Retina (tissue), 1 donor: ENCODE measurements at regions not wholly inside any gene's neighbourhood (a gene's known extent, or its start where the extent isn't known, plus 50 kb on each side); places are given as distances from the start of the nearest gene placed in this dataset.

Source experiments
- DNase-seq: peaks from one replicate; pipeline ENCODE4 v3.0.0-alpha.2; 2016

DNA sequence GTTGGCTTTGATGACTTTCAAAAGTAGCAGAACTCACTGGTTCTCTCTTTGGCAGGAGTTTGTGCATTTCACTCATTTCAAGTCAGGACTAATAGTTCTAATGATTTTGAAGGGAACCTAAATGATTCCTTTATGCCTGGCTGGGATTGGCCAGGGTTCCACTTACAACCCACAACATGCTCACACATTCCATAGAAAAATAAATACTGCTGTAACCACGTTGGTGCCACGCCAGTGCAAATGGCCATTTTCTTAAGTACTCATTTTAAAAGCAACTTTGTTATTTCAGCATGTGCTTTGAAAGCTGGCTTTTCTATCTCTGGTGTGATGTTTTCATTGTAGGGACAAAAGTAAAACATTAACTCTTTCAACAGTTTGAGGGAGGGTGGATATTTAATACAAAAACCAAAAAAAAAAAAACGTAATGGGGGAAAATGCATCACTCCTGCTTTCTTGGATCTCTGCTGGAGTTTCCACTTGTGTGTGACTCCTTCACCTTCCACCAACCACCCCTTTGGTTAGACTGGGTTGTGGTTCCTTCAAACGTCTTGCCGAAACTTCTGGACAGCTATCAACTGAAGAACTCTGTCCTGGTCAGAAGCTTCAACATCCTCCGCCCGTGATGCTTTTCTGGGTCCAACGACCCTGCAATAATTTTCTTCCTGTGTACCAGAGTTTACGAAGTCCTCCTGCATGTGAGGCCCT, 300.4 kb upstream of the RUNX1 start:
- no peak for DNase-seq

DNA sequence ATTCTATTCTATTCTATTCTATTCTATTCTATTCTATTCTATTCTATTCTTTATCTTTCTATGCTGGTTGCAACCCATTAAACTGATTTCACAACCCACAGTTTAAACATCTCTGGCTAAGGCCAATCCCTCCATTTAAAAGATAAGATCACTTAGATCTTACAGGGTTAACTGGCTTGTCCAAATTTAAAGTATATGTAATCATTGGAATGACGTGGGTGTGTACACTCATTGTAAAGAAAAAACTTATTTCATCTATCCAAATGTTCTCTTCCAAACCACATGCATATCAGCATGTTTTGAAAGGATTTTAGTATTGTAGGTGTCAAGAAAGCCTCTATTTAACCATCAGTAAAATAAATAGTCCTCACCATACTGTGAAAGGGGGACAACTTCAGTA, 299.6 kb upstream of the RUNX1 start:
- DNase-seq: no peak

DNA sequence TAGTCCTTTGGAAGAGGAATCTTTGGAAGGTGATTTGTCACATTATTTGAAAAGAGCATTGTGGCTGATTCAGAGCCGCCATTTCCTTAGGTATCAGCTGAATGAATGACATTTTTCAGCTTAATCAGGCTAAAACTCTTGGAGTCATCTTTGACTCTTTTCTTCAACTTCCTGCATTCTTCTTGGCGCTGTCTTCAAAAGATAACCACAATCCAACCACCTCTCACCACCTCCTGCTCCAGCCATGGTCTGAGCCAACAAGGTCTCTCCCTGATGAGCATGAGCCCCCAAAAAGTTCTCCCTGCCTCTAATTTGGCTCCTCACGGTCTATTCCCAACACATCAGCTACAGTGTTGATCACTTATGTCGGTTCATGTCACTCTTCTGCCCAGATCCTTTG, 297.6 kb upstream of the RUNX1 start:
- DNase-seq: no peak

DNA sequence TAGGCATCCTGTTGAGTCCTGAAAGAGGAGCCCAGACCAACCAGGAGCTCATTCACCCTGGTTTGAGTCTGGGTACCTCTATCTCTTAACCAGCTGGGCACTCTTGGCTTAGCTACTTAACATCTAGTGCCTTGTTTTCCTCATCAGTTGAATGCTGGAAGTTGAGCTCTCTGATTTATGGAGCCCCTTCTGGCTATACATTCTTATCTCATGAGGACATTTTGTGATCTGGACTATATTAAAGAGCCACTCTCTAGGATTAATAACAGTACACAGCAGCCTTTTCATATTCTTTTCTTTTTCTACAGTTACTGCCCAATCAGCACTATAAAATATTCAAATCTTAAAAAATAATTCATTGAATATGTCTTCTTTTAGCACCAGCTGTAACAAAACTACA, 296.9 kb upstream of the RUNX1 start:
- no peak for DNase-seq

DNA sequence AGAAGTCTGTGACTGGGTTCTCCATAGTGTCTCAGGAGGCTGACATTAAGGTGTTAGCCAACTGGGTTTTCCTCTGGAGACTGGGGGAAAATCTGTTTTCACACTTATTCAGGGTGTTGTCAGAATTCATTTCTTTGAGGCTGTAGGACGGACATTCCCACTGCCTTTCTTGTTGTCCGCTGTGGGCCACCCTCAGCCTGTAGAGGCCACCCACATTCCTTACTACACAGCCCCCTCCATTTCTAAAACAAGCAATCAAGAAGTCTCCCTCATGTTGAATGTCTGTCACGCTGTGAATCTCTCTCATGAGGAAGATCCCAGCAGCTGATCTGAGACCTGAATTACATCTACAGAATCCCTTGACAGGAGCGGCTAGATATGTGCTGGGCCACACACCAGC, 295.5 kb upstream of the RUNX1 start:
- DNase-seq: no peak

DNA sequence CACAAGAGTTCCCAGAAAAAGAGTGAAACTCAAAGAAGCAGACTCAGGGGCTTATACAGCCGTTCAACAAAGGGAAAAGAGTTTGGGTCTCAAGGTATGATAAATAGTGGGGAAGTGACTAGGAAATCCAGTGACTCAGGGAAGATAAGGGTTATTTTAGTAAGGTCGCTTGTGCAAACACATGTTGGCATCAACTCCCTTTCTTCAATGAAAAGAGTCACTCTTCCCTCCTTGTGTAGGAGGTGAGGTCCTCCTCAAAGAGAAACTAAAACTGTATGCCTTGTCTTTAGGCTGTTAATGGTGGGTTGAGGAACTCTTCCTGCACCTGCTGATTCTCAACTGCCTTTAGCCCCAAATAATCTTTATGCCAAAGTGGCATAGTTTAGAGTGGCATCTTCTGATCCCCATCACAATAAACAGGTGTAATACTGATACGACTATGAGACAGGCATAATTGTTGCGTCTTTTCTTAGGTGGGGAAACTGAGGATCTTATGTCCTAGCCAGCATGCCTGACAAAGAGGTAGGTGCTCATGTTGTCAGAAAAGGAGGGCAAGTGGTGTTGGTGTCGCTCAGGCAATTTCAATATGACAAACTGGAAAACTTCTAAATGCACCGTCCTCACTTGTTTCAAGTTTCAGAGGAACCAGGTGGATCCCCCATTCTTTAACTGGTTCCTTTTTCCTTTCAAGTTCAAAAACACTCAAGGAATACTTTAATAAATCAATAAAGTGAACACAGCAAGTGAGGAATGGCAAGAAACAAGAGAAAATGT, 294.1 kb upstream of the RUNX1 start:
- no peak for DNase-seq

DNA sequence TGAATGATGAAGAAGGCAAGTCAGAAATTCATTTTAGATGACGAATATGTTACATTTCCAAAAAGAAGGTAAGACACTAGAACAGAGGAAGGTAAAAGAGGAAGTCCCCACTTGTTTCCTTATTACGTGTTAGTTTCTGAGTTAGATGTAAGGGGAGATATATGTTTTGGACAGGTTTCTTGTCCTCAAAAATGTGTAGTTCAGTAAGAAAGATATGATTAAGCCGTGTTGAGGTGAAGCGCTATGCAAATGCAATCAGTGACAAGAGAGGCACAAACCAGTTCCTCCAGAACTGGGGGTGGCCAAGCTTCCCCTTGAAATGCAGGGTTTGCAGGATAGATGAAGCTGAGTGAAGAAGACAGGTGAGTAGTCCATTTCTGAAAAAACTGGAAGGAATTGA, 293.3 kb upstream of the RUNX1 start:
- no peak for DNase-seq

DNA sequence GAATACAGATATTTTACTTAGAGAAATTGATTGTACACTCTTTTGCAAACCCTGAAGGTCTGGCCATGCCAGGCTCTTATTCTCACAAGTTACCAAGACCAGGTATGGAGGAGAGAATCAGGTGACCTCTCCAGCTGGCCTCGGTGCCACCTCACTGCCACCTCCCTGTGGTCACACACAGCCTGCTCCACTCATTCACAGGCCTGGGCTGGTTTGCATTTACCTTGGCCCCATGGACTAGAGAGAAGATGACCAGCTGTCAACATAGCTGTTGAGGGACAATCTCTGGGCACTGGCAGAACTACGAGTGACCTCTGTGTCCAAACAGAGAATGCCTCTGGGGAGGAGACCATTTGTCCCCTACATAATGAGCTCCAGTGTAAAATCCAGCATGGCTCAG, 291.2 kb upstream of the RUNX1 start:
- DNase-seq: no peak

DNA sequence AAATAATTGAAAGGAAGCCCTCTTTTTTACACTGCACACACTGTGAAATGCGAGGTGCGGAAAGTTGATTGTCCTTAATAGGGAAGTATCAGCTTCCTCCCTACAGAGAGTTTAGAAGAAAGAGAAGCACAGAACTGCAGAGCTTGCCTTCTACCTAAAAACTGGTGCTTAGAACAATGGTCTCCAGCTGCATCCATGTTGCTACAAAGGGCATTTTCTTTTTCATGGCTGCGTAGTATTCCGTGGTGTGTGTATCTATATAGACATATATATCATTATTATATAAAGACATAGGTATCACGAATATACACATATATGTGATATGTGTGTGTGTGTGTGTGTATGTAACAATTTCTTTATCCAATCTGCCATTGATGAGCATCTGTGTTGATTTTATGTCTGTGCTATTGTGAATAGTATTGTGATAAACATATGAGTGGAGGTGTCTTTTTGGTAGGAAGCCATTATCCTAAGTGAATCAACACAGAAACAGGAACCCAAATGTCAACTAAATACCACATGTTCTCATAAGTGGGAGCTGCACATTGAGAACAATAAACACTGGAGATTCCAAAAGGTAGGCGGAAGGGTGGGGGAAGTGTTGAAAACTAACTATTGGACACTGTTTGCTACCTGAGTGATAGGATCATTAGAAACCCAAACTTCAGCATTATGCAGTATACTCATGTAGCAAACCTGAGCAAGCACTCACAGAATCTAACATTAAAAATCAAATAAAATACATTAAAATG, 290.0 kb upstream of the RUNX1 start:
- DNase-seq: no peak

DNA sequence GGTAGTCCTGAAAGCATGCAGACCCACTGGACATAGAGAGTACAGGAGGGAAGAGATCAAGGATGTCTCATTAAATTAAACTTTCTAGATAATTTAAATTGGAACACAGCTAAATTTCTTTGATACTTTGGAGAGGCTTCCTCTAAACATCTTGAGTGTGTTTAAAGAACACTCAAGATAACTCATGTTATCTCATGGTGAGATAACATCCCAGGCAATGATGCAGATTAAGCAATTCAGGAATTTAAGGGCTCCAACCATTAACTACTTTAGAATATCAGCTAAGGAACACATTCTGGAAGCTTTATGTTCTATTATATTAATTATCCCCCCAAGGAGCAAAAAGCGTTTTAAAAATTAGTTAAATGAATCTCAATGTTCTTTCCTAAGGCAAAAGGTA, 289.2 kb upstream of the RUNX1 start:
- DNase-seq: no peak

DNA sequence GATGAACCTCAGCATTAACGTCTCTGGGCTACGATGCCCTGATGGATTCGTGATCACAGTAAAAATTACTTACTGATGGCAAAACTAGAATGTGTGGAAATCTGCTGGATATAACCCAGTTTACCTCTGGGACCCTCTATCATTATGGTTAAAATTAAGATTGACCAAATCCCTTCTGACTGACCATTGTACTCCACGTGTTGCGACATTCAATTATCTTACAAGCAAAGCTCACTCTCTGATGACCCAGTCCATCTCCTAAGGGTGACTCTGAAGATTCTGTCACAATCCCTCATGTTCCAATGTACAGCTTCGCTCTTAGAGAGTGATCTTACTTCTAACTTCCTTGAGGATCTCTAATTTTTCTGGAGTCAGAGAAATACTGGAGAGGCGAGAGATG, 288.5 kb upstream of the RUNX1 start:
- DNase-seq: no peak

DNA sequence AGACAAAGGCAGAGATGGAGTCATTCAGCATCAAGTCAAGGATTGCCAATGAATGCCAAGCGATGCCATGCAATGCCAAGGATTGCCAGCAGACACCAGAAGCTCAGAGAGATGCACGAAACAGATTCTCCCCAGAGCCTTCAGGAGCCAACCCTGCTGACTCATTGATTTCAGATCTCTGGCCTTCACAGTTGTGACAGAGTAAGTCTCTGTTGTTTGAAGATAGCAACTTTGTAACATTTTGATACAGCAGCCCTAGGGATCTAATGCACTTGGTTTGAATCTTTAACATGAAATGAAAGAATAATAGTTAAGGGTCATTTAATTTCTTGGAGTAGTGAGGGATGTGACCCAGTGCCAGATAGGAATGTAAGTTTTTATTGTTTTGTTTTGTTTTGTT, 287.4 kb upstream of the RUNX1 start:
- no peak for DNase-seq

DNA sequence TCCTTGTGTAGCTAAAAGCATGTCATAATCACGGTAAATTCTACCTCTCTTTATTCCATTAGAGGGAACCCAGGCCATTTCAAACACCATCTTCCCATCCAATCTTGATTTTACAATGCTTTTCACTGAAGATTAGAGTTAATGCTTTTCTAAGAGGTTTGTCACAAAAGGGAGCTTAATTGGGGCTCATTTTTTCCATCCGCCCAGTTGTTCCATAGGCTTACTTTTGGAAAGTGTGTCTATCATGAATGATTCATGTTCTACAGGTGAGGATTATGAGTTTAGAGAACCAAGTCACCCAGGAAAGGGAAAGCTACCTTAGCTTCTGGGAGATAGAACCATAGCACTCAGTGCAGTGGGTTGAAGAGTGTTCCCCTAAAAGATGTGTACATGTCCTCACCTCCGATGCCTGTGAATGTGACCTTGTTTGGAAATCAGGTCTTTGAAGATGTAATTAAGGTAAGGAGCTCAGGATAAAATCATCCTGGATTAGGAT, 286.9 kb upstream of the RUNX1 start:
- no peak for DNase-seq

DNA sequence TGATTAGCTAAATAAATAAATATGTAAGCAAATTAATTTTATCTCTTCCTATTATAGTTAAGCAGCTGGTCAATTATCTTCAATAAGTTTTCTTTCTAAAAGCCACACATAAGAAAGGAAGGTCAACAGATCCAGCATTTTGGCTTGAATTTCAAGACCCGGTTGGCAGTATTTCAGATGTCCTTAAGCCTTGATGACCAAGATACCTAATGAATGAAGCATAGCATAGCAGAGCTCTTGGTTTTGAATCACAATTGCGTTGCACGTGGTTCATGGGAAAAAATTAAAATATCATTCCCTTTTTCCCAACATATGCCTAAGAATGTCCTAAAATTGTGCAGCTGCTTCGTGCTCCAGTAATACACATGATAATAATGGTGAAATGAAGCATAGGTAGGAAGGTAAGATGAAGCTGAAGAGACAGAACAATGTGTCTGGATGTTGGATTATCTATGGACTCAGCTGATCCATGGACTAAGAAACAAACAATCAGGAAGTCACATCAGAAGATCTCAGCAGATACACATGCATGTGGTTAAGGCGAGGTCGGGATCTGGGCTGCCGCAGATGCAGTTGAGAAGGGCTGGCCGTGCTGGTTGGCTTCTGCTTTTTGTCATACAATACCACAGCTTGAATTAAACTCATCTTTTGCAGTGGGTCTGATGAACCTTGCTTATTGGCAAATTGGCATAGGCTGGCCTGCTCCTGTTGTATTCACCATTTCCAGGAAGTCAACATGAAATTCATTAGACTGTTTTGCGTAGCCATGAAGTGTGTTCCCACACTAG, 284.9 kb upstream of the RUNX1 start:
- no peak for DNase-seq

DNA sequence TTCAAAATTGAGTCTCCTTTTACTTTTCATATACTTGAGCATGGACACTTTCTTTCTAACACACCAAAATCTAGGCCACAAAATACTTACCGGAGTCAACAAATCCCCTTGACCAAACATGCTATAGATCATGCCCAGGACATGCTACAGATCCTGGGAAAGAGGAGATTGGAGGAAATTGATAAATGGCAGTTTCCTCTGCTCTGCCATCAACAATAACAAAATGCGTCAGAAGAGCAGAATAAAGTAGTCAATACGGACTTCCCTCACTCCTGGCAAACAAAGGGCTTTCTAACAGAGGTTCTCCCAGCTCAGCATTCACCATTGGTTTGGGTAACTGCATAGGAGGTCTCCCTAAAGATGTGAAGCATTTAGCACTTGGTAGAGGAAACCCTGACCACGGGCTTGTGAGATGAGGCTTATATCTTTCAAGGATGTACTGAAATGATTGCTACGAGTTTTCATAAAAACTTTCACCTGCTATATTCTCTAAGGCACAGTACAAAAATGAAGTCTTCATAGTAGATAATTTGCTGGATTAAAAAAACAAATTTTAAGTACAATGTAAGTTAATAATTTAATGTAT, 283.8 kb upstream of the RUNX1 start:
- DNase-seq: no peak

DNA sequence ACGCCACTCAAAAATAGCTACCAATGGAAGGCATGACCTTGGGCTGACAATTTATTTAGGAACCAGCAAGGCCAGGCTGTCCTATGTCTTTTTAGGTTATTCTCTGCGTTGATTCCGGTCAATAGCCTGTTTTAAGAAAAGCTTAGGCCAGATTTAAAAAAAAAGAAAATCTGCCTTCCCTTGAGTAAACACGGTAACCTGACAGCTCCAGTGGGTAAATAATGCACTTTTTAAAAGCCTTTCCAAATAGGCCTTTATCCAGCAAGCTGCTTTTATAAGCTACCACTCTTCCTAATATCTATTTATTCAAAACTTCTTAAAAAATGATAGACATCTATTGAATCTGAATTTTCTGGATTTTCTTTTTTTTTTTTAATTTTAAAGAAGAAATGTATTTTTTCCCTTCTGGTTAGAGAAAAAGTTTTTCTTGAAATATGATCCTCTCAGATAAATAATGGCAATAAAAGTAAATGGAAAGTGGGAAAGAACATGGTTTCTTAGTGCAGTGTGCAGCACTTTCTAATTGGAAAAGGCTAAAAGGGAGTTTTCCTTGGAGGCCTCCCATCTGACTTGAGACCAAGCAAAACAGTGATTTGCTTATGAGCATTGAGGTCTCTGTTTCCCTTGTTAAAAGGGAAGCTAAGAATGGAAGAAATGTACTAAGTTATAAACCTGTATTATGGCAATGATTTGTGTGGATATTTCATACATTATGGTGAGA, 281.0 kb upstream of the RUNX1 start:
- DNase-seq: no peak

DNA sequence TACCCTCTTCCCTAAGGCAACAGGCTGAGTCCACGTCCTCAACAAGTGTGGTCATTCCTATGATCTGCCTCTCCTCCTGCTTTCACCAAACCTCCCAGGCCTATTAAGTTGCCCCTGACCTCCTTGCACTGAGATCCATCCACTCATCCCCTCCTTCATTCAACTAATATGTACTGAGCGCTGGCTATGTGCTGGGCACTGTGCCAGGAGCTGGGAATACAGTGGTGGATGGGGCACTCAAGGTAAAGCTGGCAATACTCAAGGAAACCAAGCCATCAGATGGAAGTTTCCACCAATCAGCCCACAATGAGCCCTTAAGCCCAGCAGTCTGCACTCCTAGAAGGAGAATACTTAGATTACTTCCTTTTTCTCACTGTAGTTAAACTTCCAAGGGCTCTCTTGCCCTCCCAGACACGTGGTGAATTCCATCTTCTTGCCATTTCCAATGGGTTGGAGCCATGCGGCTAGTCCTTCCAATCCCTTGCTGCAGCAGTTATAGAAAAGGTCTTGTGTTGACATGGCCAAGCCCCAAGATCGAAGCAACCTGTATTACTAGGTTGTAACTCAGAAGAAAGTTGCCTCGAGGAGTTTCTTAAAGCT, 279.9 kb upstream of the RUNX1 start:
- DNase-seq: no peak

DNA sequence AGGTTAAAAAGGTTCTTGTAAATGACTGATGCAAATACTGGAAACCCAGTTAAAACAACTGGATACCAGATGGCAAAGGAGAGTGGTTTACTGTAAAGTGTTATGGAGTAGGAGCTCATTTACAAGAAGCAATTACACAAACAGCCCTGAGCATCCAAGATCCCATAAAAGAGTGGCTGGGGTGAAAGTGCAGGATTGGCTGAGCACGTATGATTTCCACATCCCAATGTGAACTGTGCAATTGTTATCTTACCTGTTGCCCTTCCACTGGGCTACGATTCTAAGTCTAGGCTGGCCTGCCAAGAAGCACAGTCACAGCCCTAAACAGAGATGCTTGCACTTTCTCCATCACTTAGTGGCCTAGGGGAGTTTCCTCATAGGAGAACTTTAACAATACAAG, 277.6 kb upstream of the RUNX1 start:
- no peak for DNase-seq

DNA sequence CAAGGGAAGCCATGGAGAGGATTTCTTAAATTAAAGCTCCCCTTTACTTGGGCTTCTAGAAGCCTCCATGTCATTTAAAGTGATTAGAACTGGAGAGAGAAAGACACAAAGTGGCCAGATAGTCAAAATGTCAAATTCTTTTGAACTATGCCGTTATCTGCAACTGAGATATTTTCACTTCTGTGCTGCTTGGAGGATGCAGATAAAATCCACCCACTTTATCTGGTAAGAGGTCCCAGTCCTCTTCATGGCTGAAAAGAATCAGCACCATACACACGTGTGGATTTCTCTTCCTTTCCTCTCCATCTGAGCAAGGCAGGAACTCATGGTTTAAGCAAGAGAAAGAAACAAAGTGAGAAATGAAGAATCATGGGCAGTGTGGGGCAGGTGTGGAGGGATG, 276.9 kb upstream of the RUNX1 start:
- DNase-seq: no peak

DNA sequence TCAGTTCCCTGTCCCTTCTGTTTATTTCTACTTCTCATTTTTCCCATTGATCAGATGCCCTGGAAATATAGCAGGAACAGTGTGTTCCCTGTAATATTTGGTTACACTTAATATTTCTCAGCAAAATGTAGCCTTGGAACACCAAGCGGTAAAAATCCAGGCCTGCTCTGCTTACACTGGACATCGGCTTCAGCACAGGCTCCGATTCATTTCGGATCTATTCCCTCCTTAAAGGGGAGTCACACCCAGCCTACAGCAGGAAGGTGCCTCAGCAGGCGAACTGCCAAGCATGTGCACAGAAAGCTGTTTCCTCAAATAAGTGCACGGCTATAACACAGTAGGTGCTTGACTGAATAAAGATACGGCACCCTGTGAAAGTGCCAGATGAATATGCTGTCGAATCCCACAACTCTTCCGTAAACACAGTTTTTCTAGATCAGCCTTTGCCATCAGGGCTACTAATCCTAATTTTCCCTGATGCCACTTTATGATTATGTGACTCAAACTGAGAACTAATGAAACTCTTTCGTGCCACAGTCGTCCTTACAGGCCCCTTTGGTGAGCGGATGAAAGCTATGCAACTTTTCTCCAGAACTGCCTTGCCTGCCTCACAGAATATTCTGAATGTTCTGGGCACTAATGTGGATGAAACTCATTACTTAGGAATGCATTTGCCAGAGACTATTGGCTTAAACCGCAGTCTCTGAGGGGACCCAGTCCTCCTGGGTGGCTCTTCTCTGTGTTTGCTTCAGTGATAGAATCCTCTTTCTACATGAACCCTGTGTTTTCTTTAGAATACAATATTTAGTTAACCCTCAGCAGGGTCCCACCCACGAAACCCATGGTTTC, 275.5 kb upstream of the RUNX1 start:
- no peak for DNase-seq

DNA sequence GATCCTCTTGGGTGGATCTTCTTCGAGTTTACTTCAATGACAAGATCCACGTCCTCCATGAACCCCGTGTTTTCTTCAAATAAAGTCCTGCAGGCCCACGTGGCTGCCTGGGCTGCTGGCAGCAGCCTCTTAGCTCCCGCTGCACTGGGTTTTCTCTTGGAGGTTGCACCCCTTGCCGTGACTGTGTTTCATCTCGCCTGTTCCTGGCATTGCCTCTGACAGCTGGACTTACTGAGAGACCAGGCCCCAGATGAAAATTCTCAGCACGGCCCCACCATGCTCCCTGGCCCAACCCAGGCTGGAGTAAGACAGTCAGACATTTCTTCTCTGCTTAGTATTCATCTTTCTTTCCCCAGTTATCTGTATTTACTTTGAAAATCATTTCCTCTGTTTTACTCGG, 274.8 kb upstream of the RUNX1 start:
- no peak for DNase-seq
